ENCODE measurements at regions not wholly inside any gene's neighbourhood (a gene's known extent, or its start where the extent isn't known, plus 50 kb on each side); places are given as distances from the start of the nearest gene placed in this dataset.

DNA sequence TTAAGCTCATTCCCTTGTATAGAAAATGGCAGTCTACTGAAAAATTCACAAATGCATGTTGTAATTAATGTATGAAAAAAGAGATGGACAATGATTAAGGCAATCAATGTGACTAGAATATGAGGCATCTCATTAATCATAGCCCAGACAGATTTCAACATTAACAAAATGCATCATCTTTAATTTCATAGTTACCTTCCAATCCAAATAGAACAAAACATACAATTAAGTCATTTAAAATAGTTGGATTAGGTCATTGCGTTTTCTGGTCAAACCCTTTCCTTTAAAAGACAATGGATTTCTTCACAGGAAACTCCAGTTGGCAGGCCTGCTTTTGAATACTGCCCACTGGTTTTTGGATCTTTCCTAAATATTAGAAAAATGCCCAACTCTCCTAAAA, 203.9 kb downstream of the HAO1 start:
- H3K27ac ChIP-seq (ENCODE audit: low read depth): no peak overlapping the region
- H3F3A ChIP-seq (replicated peaks; ENCODE audit: low read depth): no peaks in the 10 kb centered on the region
- no peak overlapping the region for H3K4me3 Mint-ChIP-seq
- no peaks in the 10 kb centered on the region for H3K27me3 Mint-ChIP-seq (ENCODE audit: insufficient read depth, low read depth, poor library complexity)
- no peak overlapping the region for H3K4me3 ChIP-seq
- H4K20me1 ChIP-seq (replicated peaks; ENCODE audit: insufficient read depth): no peaks in the 10 kb centered on the region
- H3K4me1 Mint-ChIP-seq: no peaks in the 10 kb centered on the region
- no peak for DNase-seq (ENCODE audit: low spot score)
- H3K79me2 ChIP-seq (replicated peaks; ENCODE audit: insufficient read depth): no peaks in the 10 kb centered on the region
- no peaks in the 10 kb centered on the region for H3K36me3 Mint-ChIP-seq (ENCODE audit: low read depth)
- no peak for ATAC-seq
- H3K4me1 ChIP-seq (ENCODE audit: insufficient read depth): no peaks in the 10 kb centered on the region
- H3K9me3 Mint-ChIP-seq: no peaks in the 10 kb centered on the region
- TF ChIP-seq, protein P1, sequence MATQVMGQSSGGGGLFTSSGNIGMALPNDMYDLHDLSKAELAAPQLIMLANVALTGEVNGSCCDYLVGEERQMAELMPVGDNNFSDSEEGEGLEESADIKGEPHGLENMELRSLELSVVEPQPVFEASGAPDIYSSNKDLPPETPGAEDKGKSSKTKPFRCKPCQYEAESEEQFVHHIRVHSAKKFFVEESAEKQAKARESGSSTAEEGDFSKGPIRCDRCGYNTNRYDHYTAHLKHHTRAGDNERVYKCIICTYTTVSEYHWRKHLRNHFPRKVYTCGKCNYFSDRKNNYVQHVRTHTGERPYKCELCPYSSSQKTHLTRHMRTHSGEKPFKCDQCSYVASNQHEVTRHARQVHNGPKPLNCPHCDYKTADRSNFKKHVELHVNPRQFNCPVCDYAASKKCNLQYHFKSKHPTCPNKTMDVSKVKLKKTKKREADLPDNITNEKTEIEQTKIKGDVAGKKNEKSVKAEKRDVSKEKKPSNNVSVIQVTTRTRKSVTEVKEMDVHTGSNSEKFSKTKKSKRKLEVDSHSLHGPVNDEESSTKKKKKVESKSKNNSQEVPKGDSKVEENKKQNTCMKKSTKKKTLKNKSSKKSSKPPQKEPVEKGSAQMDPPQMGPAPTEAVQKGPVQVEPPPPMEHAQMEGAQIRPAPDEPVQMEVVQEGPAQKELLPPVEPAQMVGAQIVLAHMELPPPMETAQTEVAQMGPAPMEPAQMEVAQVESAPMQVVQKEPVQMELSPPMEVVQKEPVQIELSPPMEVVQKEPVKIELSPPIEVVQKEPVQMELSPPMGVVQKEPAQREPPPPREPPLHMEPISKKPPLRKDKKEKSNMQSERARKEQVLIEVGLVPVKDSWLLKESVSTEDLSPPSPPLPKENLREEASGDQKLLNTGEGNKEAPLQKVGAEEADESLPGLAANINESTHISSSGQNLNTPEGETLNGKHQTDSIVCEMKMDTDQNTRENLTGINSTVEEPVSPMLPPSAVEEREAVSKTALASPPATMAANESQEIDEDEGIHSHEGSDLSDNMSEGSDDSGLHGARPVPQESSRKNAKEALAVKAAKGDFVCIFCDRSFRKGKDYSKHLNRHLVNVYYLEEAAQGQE (IDR thresholded peaks at IDR 0.05; ENCODE audit: unreplicated experiment): no peak
- TF ChIP-seq ZNF114 (CRISPR knock-in tag; IDR thresholded peaks at IDR 0.05): no peak
- no peak for TF ChIP-seq JUNB (IDR thresholded peaks at IDR 0.05; ENCODE audit: unreplicated experiment)
- TF ChIP-seq, protein P2, sequence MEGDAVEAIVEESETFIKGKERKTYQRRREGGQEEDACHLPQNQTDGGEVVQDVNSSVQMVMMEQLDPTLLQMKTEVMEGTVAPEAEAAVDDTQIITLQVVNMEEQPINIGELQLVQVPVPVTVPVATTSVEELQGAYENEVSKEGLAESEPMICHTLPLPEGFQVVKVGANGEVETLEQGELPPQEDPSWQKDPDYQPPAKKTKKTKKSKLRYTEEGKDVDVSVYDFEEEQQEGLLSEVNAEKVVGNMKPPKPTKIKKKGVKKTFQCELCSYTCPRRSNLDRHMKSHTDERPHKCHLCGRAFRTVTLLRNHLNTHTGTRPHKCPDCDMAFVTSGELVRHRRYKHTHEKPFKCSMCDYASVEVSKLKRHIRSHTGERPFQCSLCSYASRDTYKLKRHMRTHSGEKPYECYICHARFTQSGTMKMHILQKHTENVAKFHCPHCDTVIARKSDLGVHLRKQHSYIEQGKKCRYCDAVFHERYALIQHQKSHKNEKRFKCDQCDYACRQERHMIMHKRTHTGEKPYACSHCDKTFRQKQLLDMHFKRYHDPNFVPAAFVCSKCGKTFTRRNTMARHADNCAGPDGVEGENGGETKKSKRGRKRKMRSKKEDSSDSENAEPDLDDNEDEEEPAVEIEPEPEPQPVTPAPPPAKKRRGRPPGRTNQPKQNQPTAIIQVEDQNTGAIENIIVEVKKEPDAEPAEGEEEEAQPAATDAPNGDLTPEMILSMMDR (conservative IDR thresholded peaks at IDR 0.05; ENCODE audit: low read depth in 2 of 2): no peak
- TF ChIP-seq NANOG (IDR thresholded peaks at IDR 0.05; ENCODE audit: borderline replicate concordance): no peak
- TF ChIP-seq EZH2phosphoT487 (IDR thresholded peaks at IDR 0.05; ENCODE audit: unreplicated experiment): no peak
- no peak for TF ChIP-seq ZNF462 (CRISPR knock-in tag; IDR thresholded peaks at IDR 0.05)
- no peak for TF ChIP-seq STAT1 (IDR thresholded peaks at IDR 0.05; ENCODE audit: unreplicated experiment)
- H3K36me3 ChIP-seq (ENCODE audit: insufficient read depth): no peaks in the 10 kb centered on the region
- H3K27ac Mint-ChIP-seq: no peak overlapping the region
- H3K27me3 ChIP-seq (ENCODE audit: insufficient read depth): no peaks in the 10 kb centered on the region
- no peak overlapping the region for H3K4me2 ChIP-seq
- no peak overlapping the region for H2AFZ ChIP-seq
- no peaks in the 10 kb centered on the region for H3K9me2 ChIP-seq (ENCODE audit: insufficient read depth)

Data from GM23338 (cell line).